A673 (cell line): ENCODE measurements at regions not wholly inside any gene's neighbourhood (a gene's known extent, or its start where the extent isn't known, plus 50 kb on each side); places are given as distances from the start of the nearest gene placed in this dataset.

Experiments used
- CTCF ChIP-seq: fragments of 300-800, 200-600 bp; sonication (generic); conservative IDR thresholded peaks from 2 replicates; pipeline ENCODE4 v1.5.1; 2017; ENCODE audit warnings: low read depth, mild to moderate bottlenecking, antibody characterized with exemption, low read length, moderate library complexity, mixed read lengths
- EZH2 ChIP-seq: fragments of 200-600 bp; sonication (generic); IDR thresholded peaks from 2 replicates; pipeline ENCODE4 v1.6.1; 2017; ENCODE audit warnings: borderline replicate concordance, low read depth, mild to moderate bottlenecking, mixed read lengths, antibody characterized with exemption, low read length; ENCODE audit not compliant: poor library complexity, severe bottlenecking

GRCh38 chr10:75293446-75293820, 57.7 kb upstream of the COMTD1 start:
- TF ChIP-seq CTCF (no peak), EZH2 (no peak)
